ES-I3 (cell line): ENCODE measurements at regions not wholly inside any gene's neighbourhood (a gene's known extent, or its start where the extent isn't known, plus 50 kb on each side); places are given as distances from the start of the nearest gene placed in this dataset.
"Not testable (repeated sequence)": the region's sequence is repeated elsewhere in the genome, so short reads cannot be mapped to it uniquely, and the experiment has no call there.

Source experiments
- H3K36me3 ChIP-seq: 2 replicates; pipeline ENCODE4 v1.6.1; 2013; ENCODE audit warnings: mild to moderate bottlenecking, low read length, control low read depth, moderate library complexity; ENCODE audit not compliant: insufficient read depth
- H3K4me1 ChIP-seq: 2 replicates; pipeline ENCODE4 v1.6.1; 2013; ENCODE audit warnings: mild to moderate bottlenecking, control low read depth, low read length; ENCODE audit not compliant: insufficient read depth
- H3K9ac ChIP-seq: 2 replicates; pipeline ENCODE4 v1.6.1; 2013; ENCODE audit warnings: low read depth, mild to moderate bottlenecking, low read length, moderate library complexity
- H3K9me3 ChIP-seq: 2 replicates; pipeline ENCODE4 v1.6.1; 2013; ENCODE audit warnings: mild to moderate bottlenecking, low read length, moderate library complexity; ENCODE audit not compliant: control insufficient read depth, insufficient read depth

DNA sequence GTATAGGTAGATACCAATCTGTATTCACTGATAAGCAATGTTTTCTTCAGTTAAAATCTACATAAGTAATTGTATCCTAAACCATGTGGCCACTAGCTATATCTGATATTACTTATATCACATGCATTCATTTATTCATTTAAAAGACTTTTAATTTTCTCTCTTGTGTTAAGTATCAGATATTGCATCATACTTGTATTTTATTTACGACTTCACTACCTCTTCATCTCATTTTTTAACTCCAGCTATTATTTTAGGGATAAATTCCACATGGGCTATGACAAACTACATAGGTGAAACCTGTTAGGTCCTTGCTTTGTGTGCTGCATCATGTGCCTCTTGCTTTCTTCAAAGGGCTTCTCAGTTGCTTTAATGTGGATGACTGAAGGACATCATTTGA is 1018.3 kb downstream of the ZPLD1 start:
- Histone ChIP-seq H3K36me3 (no peaks in the 10 kb centered on the region), H3K4me1 (no peaks in the 10 kb centered on the region), H3K9ac (no peak overlapping the region), H3K9me3 (no peaks in the 10 kb centered on the region; the same call in 1 of the 2 replicates)

DNA sequence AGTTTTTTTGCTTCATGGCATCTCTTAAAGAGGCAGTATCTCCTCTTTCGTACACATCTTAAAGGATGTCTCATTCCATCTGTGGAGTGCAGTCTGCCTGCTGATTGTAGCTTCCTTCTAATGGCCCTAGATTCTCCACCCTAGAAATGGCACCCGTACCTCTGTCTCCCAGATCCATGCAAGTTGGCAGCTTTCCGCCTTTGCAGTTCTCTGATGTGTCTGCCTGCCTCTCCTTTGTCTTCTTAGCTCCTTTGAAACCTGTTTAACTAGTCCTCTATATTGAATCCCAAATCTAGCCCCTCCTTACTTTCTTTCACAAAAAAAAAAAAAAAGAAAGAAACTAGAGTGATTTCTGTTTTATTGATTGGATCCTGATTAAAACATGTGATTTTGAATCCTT is 1025.0 kb downstream of the ZPLD1 start:
- H3K9ac ChIP-seq = no peak overlapping the region
- no peaks in the 10 kb centered on the region for H3K4me1 ChIP-seq
- H3K36me3 ChIP-seq = no peaks in the 10 kb centered on the region
- H3K9me3 ChIP-seq = no peaks in the 10 kb centered on the region

DNA sequence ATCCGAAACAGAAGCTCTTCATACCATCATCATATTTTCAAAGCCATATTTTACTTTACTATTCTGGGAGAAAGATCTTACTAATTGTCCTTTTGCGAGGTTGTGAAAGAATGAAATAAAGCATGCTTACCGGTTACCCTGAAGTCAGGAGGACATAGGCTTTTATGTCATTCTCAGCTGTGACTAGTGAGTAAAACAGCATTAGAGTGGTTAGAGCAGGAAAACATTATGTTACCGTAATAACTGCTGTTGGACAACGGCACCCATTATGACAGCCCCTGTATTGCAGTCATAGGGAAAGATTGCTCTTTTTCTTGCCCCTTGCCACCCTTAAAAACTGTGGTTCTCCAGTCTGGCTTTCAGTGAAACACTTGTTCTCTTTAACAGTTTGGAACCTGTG is 1035.7 kb downstream of the ZPLD1 start:
- no peaks in the 10 kb centered on the region for H3K36me3 ChIP-seq
- no peak overlapping the region for H3K9ac ChIP-seq
- H3K4me1 ChIP-seq = no peaks in the 10 kb centered on the region
- H3K9me3 ChIP-seq = no peaks in the 10 kb centered on the region

GRCh38 chr3:103494011-103494410 is 1059.2 kb downstream of the ZPLD1 start:
- H3K9me3 ChIP-seq = no peaks in the 10 kb centered on the region
- H3K36me3 ChIP-seq = no peaks in the 10 kb centered on the region
- no peak overlapping the region for H3K9ac ChIP-seq
- no peaks in the 10 kb centered on the region for H3K4me1 ChIP-seq

DNA sequence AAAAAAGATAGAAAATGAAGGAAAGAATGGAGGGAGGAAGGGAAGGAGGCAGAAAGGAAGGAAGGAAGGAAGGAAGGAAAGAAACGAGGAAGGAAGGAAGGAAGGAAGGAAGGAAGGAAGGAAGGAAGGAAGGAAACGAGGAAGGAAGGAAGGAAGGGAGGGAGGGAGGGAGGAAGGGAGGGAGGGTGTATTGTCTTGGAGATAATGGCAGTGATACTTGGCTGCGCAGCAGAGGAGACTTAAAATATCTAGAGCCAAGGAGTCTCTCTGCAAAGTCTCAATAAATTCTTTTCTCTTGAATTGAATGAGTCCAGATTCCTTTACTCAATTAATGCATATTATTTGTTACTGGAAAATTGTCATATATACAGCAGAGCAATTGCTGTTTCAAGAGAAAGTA is 1059.7 kb downstream of the ZPLD1 start:
- H3K36me3 ChIP-seq = no peaks in the 10 kb centered on the region
- H3K4me1 ChIP-seq = no peaks in the 10 kb centered on the region
- no peak overlapping the region for H3K9ac ChIP-seq
- no peaks in the 10 kb centered on the region for H3K9me3 ChIP-seq

DNA sequence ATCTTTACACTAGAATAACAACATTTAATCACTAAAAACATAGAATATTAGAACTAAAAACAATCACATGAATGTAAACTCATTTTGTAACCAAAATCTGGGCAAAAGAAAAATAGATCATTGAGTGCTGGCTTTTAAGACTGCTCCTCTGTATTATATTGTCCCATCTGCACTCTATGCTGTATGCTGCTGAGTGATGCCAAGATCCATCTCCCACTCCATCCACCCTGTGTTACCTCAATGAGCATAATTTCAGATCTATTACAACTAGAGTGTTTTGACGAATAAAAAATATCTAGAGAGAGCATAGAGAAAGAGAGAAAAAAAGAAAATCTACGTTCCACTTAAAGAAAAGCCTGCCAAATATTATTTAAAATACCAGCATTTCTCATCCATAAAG is 1060.4 kb downstream of the ZPLD1 start:
- Histone ChIP-seq H3K9ac (no peak overlapping the region), H3K4me1 (no peaks in the 10 kb centered on the region), H3K9me3 (no peaks in the 10 kb centered on the region), H3K36me3 (no peaks in the 10 kb centered on the region)

GRCh38 chr3:103499132-103499900 is 1064.5 kb downstream of the ZPLD1 start:
- Histone ChIP-seq H3K4me1 (no peaks in the 10 kb centered on the region), H3K9ac (no peak overlapping the region), H3K9me3 (no peaks in the 10 kb centered on the region), H3K36me3 (no peaks in the 10 kb centered on the region)

- H3K9ac ChIP-seq = no peak overlapping the region
- H3K36me3 ChIP-seq = no peaks in the 10 kb centered on the region
- no peaks in the 10 kb centered on the region for H3K4me1 ChIP-seq
- no peaks in the 10 kb centered on the region for H3K9me3 ChIP-seq
These were observed 1065.2 kb downstream of the ZPLD1 start for GRCh38 chr3:103499967-103500366.

- Histone ChIP-seq H3K4me1 (no peaks in the 10 kb centered on the region; the same call in 1 of the 2 replicates), H3K36me3 (no peaks in the 10 kb centered on the region), H3K9me3 (no peaks in the 10 kb centered on the region), H3K9ac (no peak overlapping the region)
These were observed 1075.9 kb downstream of the ZPLD1 start for GRCh38 chr3:103510760-103511159.

DNA sequence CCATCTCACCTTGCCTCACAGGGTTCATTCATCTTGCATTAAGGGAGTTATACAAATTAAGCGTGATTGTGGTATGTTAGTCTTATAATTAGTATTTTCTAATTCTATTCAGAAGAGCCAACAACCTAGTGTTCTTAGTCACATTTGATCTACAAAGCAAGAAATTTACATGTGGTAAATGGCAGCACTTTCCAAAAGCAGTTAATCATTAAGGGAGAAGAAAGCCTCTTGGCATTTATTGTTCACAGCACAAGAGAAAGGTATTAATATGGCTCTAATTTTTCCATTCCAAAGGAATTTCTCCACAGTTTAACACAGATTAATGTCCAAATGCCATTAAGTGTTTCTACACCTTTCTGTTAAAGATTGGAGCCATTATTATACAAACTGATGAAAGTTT is 1077.1 kb downstream of the ZPLD1 start:
- H3K9ac ChIP-seq = no peak overlapping the region
- no peaks in the 10 kb centered on the region for H3K9me3 ChIP-seq
- no peaks in the 10 kb centered on the region; the same call in 1 of the 2 replicates for H3K4me1 ChIP-seq
- no peaks in the 10 kb centered on the region for H3K36me3 ChIP-seq

DNA sequence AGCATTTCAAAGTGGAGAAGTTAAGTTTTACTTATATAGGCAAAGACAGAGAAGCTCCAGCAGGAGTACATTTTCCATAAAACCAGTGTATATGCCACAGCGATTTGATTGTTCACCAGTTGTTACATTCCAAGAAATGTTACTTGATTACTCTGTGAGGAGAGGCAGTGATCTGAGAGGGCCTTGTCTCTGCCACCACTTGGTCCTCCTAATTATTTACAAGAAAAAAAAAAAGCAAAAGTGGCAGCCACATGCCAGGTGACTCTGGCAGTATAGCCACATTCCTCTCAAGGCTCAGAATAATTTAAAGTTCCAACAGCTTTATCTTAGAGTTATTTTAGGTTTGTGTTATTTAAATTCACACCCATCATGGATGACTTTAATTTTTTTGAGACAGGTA is 1077.8 kb downstream of the ZPLD1 start:
- Histone ChIP-seq H3K9ac (no peak overlapping the region), H3K4me1 (no peaks in the 10 kb centered on the region; the same call in 1 of the 2 replicates), H3K9me3 (no peaks in the 10 kb centered on the region), H3K36me3 (no peaks in the 10 kb centered on the region)

- Histone ChIP-seq H3K9me3 (no peaks in the 10 kb centered on the region), H3K36me3 (no peaks in the 10 kb centered on the region), H3K9ac (no peak overlapping the region), H3K4me1 (no peaks in the 10 kb centered on the region; the same call in 1 of the 2 replicates)
These were observed 1078.2 kb downstream of the ZPLD1 start for GRCh38 chr3:103513003-103513402.

- Histone ChIP-seq H3K9me3 (no peaks in the 10 kb centered on the region), H3K4me1 (no peaks in the 10 kb centered on the region; the same call in 1 of the 2 replicates), H3K9ac (no peak overlapping the region), H3K36me3 (no peaks in the 10 kb centered on the region)
These were observed 1080.3 kb downstream of the ZPLD1 start for GRCh38 chr3:103515116-103515515.

DNA sequence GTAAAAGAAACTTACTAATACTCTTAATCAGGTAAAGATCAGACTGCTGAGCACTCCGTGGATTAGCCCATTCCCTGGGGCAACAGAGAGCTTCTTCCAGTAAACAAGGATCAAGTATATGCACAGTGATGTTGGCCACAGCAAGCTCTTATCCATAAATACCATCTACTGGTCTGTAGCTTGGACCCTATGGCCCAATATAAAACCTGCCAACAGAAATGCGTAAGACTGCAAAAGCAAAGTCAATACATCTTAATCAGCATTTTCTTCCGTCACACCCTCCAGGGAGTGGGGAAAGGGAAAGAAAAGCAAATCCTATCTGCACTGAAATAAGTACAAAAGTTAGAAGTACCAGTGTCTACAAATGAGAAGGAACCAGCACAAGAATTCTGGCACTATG is 1082.1 kb downstream of the ZPLD1 start:
- Histone ChIP-seq H3K36me3 (no peaks in the 10 kb centered on the region), H3K9me3 (no peaks in the 10 kb centered on the region), H3K4me1 (no peaks in the 10 kb centered on the region; the same call in 1 of the 2 replicates), H3K9ac (no peak overlapping the region)

DNA sequence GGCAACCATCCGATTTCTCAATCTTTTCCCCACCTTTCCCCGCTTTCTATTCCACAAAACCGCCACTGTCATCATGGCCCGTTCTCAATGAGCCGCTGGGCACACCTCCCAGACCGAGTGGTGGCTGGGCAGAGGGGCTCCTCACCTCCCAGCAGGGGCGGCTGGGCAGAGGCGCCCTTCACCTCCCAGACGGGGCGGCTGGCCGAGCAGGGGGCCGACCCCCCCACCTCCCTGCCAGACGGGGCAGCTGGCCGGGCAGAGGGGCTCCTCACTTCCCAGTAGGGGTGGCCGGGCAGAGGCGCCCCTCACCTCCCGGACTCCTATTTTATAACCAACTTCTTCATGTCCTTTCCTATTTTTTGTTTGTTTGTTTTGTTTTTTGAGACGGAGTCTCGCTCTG is 1096.5 kb downstream of the ZPLD1 start:
- not testable (repeated sequence) for H3K4me1 ChIP-seq, H3K9me3 ChIP-seq, H3K9ac ChIP-seq, H3K36me3 ChIP-seq
